GM23248 (cell line): ENCODE measurements at regions not wholly inside any gene's neighbourhood (a gene's known extent, or its start where the extent isn't known, plus 50 kb on each side); places are given as distances from the start of the nearest gene placed in this dataset.

ENCODE experiments used
- EZH2 ChIP-seq: fragments of 200-600 bp; sonication (generic); IDR thresholded peaks from 2 replicates; pipeline ENCODE4 v1.6.1; 2018; ENCODE audit warnings: antibody characterized with exemption, mild to moderate bottlenecking; ENCODE audit not compliant: insufficient read depth, poor library complexity, severe bottlenecking
- EZH2phosphoT487 ChIP-seq: fragments of 200-600 bp; sonication (generic); IDR thresholded peaks from 2 replicates; pipeline ENCODE4 v1.6.1; 2018; ENCODE audit warnings: antibody characterized with exemption, moderate library complexity, mild to moderate bottlenecking, low read depth; ENCODE audit not compliant: insufficient read depth

DNA sequence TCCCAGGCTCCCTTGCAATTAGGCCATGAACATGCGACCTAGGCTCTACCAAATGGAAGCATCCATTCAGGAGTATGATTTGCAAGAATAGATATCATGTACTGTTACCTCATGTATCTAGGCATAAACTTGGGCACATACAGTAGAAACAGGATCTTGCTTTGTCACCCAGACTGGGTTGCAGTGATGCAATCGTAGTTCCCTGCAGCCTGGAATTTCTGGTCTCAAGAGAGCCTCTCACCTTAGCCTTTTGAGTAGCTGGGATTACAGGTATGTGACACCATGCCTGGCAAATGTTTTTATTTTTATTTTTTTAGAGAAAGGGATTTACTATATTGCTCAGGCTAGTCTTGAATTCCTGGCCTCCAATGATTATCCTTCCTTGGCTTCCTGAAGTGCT lies 994.2 kb downstream of the ADGRL3 start:
- TF ChIP-seq EZH2 (no peak), EZH2phosphoT487 (no peak)
